NCI-H460 (cell line): ENCODE measurements at regions not wholly inside any gene's neighbourhood (a gene's known extent, or its start where the extent isn't known, plus 50 kb on each side); places are given as distances from the start of the nearest gene placed in this dataset.
"Not testable (repeated sequence)": the region's sequence is repeated elsewhere in the genome, so short reads cannot be mapped to it uniquely, and the experiment has no call there.

Source experiments
- DNase-seq: peaks from one replicate; pipeline ENCODE4 v3.0.0-alpha.2; 2016; ENCODE audit warnings: low read depth; ENCODE audit errors: extremely low read depth

GRCh38 chr12:105522166-105522825, 191.8 kb downstream of the C12orf75 start:
- no peak for DNase-seq

- no peak for DNase-seq
Observed at GRCh38 chr12:105523164-105524057, 192.9 kb downstream of the C12orf75 start.

- no peak for DNase-seq
Observed at GRCh38 chr12:105524961-105525360, 194.5 kb downstream of the C12orf75 start.

GRCh38 chr12:105534068-105534467, 203.6 kb downstream of the C12orf75 start:
- DNase-seq: no peak

GRCh38 chr12:105535033-105535432, 204.5 kb downstream of the C12orf75 start:
- DNase-seq: not testable (repeated sequence)

- DNase-seq: no peak
Observed at GRCh38 chr12:105538880-105539279, 208.4 kb downstream of the C12orf75 start.

- no peak for DNase-seq
Observed at GRCh38 chr12:105539735-105540134, 209.2 kb downstream of the C12orf75 start.

GRCh38 chr12:105547786-105548185, 217.3 kb downstream of the C12orf75 start:
- no peak for DNase-seq

GRCh38 chr12:105548626-105549025, 218.1 kb downstream of the C12orf75 start:
- no peak for DNase-seq

- DNase-seq: no peak
Observed at GRCh38 chr12:105552056-105552455, 221.6 kb downstream of the C12orf75 start.

GRCh38 chr12:105554223-105554678, 223.8 kb downstream of the C12orf75 start:
- no peak for DNase-seq

GRCh38 chr12:105554856-105555255, 224.4 kb downstream of the C12orf75 start:
- no peak for DNase-seq

GRCh38 chr12:105555556-105556295, 225.2 kb downstream of the C12orf75 start:
- no peak for DNase-seq

- no peak for DNase-seq
Observed at GRCh38 chr12:105559310-105559709, 228.8 kb downstream of the C12orf75 start.

GRCh38 chr12:105561546-105562198, 231.2 kb downstream of the C12orf75 start:
- no peak for DNase-seq

- peak; percentile 86 for DNase-seq
Observed at GRCh38 chr12:105562199-105562971, 231.9 kb downstream of the C12orf75 start.

GRCh38 chr12:105567061-105567460, 236.6 kb downstream of the C12orf75 start:
- no peak for DNase-seq

- DNase-seq: no peak
Observed at GRCh38 chr12:105569886-105570285, 239.4 kb downstream of the C12orf75 start.

- DNase-seq: no peak
Observed at GRCh38 chr12:105570944-105571343, 240.5 kb downstream of the C12orf75 start.

- DNase-seq: no peak
Observed at GRCh38 chr12:105573574-105573973, 243.1 kb downstream of the C12orf75 start.
